Psoas muscle (tissue), 7 donors: ENCODE measurements at regions not wholly inside any gene's neighbourhood (a gene's known extent, or its start where the extent isn't known, plus 50 kb on each side); places are given as distances from the start of the nearest gene placed in this dataset.
"Not testable (repeated sequence)": the region's sequence is repeated elsewhere in the genome, so short reads cannot be mapped to it uniquely, and the experiment has no call there.

ENCODE experiments used
- ATAC-seq, 4 donors: fragments of 200-7000 bp; cut with Tn5 transposase; one replicate each; pipeline ENCODE4 v1.9.1; 2020; ENCODE audit warnings: moderate library complexity in 3 of 4, mild to moderate bottlenecking in 2 of 4
- DNase-seq, 2 donors: peaks; one replicate each; pipeline ENCODE4 v3.0.0-alpha.2; 2020
- H3K27ac ChIP-seq: fragments of 200-600 bp; one replicate; pipeline ENCODE4 v1.8.0; 2022
- H3K27me3 ChIP-seq, 3 donors: fragments of 200-600 bp in 1 of 3; one replicate each; pipeline versions ENCODE4 v1.6.1 to v1.8.0; 2013 to 2022; ENCODE audit warnings: low read length in 2 of 3, mild to moderate bottlenecking in 2 of 3, moderate library complexity in 1 of 3; ENCODE audit not compliant: insufficient read depth in 3 of 3
- H3K36me3 ChIP-seq, 2 donors: fragments of 200-600 bp in 1 of 2; one replicate each; pipeline versions ENCODE4 v1.6.1 to v1.8.0; 2013 to 2022; ENCODE audit warnings: low read depth in 1 of 2, mild to moderate bottlenecking in 1 of 2, moderate library complexity in 1 of 2; ENCODE audit not compliant: insufficient read depth in 1 of 2
- H3K4me1 ChIP-seq: fragments of 200-600 bp; one replicate; pipeline ENCODE4 v1.8.0; 2022
- H3K4me3 ChIP-seq: fragments of 200-600 bp; one replicate; pipeline ENCODE4 v1.8.0; 2022; ENCODE audit warnings: mild to moderate bottlenecking
- H3K9me3 ChIP-seq: fragments of 200-600 bp; one replicate; pipeline ENCODE4 v1.8.0; 2022
- CTCF ChIP-seq: fragments of 200-600 bp; IDR thresholded peaks from one replicate; pipeline ENCODE4 v1.8.0; 2022; ENCODE audit warnings: antibody characterized with exemption
- WGBS, 3 donors: extraction: QIAGEN DNeasy Blood & Tissue Kit; methylation state at CpG; one replicate each; pipeline versions ENCODE4 v1.1.6 to v1.1.7; 2013; 5-methylcytosine and 5-hydroxymethylcytosine counted together
- intact Hi-C, 2 donors: fragments of 100-400 bp; cut with DNase I; formaldehyde crosslinking; loops; one replicate each; pipeline versions ENCODE4 v1.11.0 to v1.14.2; 2022
- donor health status: healthy with polysubstance abuse.
- donor health status: DM: no; HTN: no; CAD: no; lungs with moderate emphysema.
- donor health status: Bipolar disorder and iron deficiency.
- donor health status: healthy.
- donor health status: DM: yes; HTN: yes; CAD: no.
- donor health status: DM: no; HTN: no; CAD: no.
- donor health status: DM: yes; HTN: yes; CAD: no.

- DNase-seq (no peak), ATAC-seq (no peak)
- intact Hi-C loops, result no loop called here
- no peak for TF ChIP-seq CTCF
- Histone ChIP-seq H3K27ac (peak overlapping the region; percentile 58), H3K4me1 (peaks cover 40% of the 10 kb centered on the region), H3K36me3 (peaks cover 9 to 85% of the 10 kb centered on the region in 2 donors), H3K9me3 (no peaks in the 10 kb centered on the region), H3K4me3 (no peak overlapping the region), H3K27me3 (no peaks in the 10 kb centered on the region)
- WGBS, 3 donors, result 57 to 82% (median 60%) methylated on average over 4 of the region's 4 CpGs
These were observed 349.5 kb downstream of the TYW1 start for GRCh38 chr7:67346126-67346525.

GRCh38 chr7:67346876-67347275, 350.2 kb downstream of the TYW1 start:
- peaks cover 9 to 83% of the 10 kb centered on the region in 2 donors for H3K36me3 ChIP-seq
- ATAC-seq (no peak), DNase-seq (no peak)
- intact Hi-C loops, result no loop called here
- WGBS, 3 donors, result 34 to 73% (median 37%) methylated on average over 4 of the region's 4 CpGs
- H3K4me3 ChIP-seq, result no peak overlapping the region
- no peaks in the 10 kb centered on the region for H3K9me3 ChIP-seq
- no peak for TF ChIP-seq CTCF
- peaks cover 39% of the 10 kb centered on the region for H3K4me1 ChIP-seq
- H3K27ac ChIP-seq, result peak overlapping the region; percentile 60
- no peaks in the 10 kb centered on the region for H3K27me3 ChIP-seq

GRCh38 chr7:67348171-67348570, 351.5 kb downstream of the TYW1 start:
- H3K9me3 ChIP-seq, result no peaks in the 10 kb centered on the region
- peak in 3 of 4 donors; percentile 34 to 50 (median 40) for ATAC-seq
- peak overlapping the region; percentile 46 for H3K27ac ChIP-seq
- H3K4me1 ChIP-seq, result peaks cover 37% of the 10 kb centered on the region
- H3K36me3 ChIP-seq, result peaks cover 9 to 82% of the 10 kb centered on the region in 2 donors
- intact Hi-C loops, result no loop called here
- WGBS, 3 donors, result 64 to 77% (median 64%) methylated on average over 7 of the region's 7 CpGs
- no peaks in the 10 kb centered on the region for H3K27me3 ChIP-seq
- no peak for TF ChIP-seq CTCF
- H3K4me3 ChIP-seq, result no peak overlapping the region
- no peak for DNase-seq

GRCh38 chr7:67357653-67358052, 361.0 kb downstream of the TYW1 start:
- WGBS, 3 donors, result 61 to 84% (median 68%) methylated on average over 3 of the region's 3 CpGs
- intact Hi-C loops, H3K27ac ChIP-seq: not testable (repeated sequence)

GRCh38 chr7:67358316-67358715, 361.7 kb downstream of the TYW1 start:
- H3K9me3 ChIP-seq, intact Hi-C loops, H3K4me3 ChIP-seq, H3K27me3 ChIP-seq, H3K4me1 ChIP-seq: not testable (repeated sequence)
- Histone ChIP-seq H3K36me3 (peaks cover 0 to 56% of the 10 kb centered on the region in 2 donors), H3K27ac (peak overlapping the region; percentile 16)
- 48 to 88% (median 56%) methylated on average over 8 of the region's 8 CpGs for WGBS, 3 donors
- ATAC-seq (peak in 3 of 4 donors; percentile 81 to 84 (median 83)), DNase-seq (peak; percentile 21 to 68)

More at GRCh38 chr7:67357653-67358052, 361.0 kb downstream of the TYW1 start:
- H3K4me3 ChIP-seq, H3K4me1 ChIP-seq, H3K9me3 ChIP-seq, DNase-seq, H3K27me3 ChIP-seq: not testable (repeated sequence)
- ATAC-seq, result peak in 2 of 4 donors; percentile 1 to 16
- peaks cover 0 to 57% of the 10 kb centered on the region in 2 donors for H3K36me3 ChIP-seq

GRCh38 chr7:67358738-67359137, 362.1 kb downstream of the TYW1 start:
- DNase-seq, H3K27ac ChIP-seq, H3K4me1 ChIP-seq, H3K27me3 ChIP-seq, H3K4me3 ChIP-seq, H3K9me3 ChIP-seq, intact Hi-C loops: not testable (repeated sequence)
- 79 to 95% (median 91%) methylated on average over 3 of the region's 3 CpGs for WGBS, 3 donors
- peak in 1 of 4 donors; percentile 13 for ATAC-seq
- peaks cover 0 to 54% of the 10 kb centered on the region in 2 donors for H3K36me3 ChIP-seq
